ENCODE measurements at regions not wholly inside any gene's neighbourhood (a gene's known extent, or its start where the extent isn't known, plus 50 kb on each side); places are given as distances from the start of the nearest gene placed in this dataset.

DNA sequence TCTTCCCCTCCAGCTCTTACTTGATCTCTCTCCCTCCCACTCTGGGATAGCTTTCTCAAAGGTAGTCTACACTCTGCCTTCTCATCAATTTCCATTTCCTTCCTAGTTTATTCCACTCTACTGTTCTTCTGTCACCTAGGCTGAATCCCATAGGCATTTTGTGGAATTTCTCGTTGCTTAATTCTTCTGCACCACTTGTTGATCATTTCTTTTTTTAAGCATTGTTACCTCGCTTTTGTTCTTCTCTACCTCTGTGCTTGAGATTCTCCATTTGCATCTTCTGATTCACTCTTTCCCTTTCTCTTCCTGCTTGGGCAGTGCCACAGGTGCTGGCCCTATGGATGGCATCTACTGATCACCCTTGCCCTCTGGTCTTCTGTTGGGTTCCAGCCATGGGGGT lies 567.2 kb downstream of the CDH26 start:
- no peak overlapping the region for H3K14ac ChIP-seq (ENCODE audit: low read length)
- peaks cover 0 to 1% of the 10 kb centered on the region in 2 donors for H3K4me1 ChIP-seq (ENCODE audit: control insufficient read depth in 2 of 2, insufficient read depth in 1 of 2, low read depth in 1 of 2, low read length in 2 of 2)
- no peak for DNase-seq (ENCODE audit: low spot score)
- no peak overlapping the region for H2AK5ac ChIP-seq (ENCODE audit: low read depth, low read length)
- no peak overlapping the region for H3K9ac ChIP-seq (ENCODE audit: low read depth, low read length, poor library complexity)
- H2BK12ac ChIP-seq (ENCODE audit: low read length): no peak overlapping the region
- peaks cover 0 to 2% of the 10 kb centered on the region in 2 donors for H3K9me3 ChIP-seq (replicated peaks in 1 of 2; ENCODE audit: control insufficient read depth in 2 of 2, insufficient read depth in 1 of 2, low read depth in 1 of 2, low read length in 2 of 2)
- H4K91ac ChIP-seq (ENCODE audit: low read depth, low read length, poor library complexity): no peak overlapping the region
- H3K4me3 ChIP-seq (ENCODE audit: low read length in 2 of 2): no peak overlapping the region
- H3K18ac ChIP-seq (ENCODE audit: low read length): no peak overlapping the region
- H2BK120ac ChIP-seq (ENCODE audit: low read depth, low read length): no peak overlapping the region
- no peaks in the 10 kb centered on the region for H3K79me1 ChIP-seq (ENCODE audit: low read depth, low read length)
- no peak overlapping the region for H3K23ac ChIP-seq (ENCODE audit: low read depth, low read length, poor library complexity)
- H3K4ac ChIP-seq (ENCODE audit: low read length): no peak overlapping the region
- no peak overlapping the region for H3K27ac ChIP-seq (replicated peaks; ENCODE audit: low read length)
- H3K27me3 ChIP-seq (ENCODE audit: control insufficient read depth in 3 of 3, insufficient read depth in 3 of 3, low read depth in 1 of 3, low read length in 3 of 3): no peaks in the 10 kb centered on the region
- H3K36me3 ChIP-seq (replicated peaks in 1 of 2; ENCODE audit: control insufficient read depth in 2 of 2, insufficient read depth in 2 of 2, low read length in 2 of 2): no peaks in the 10 kb centered on the region
- no CpG with 5 or more reads among the region's 2 CpGs for WGBS, 2 donors (ENCODE audit: extremely low coverage in 2 of 2, insufficient read length in 2 of 2, insufficient replicate concordance in 1 of 2)
- H4K8ac ChIP-seq (ENCODE audit: low read depth, low read length): no peak overlapping the region
- H2BK5ac ChIP-seq (ENCODE audit: low read length): no peak overlapping the region
- no peak overlapping the region for H2AFZ ChIP-seq (ENCODE audit: low read length)
- H2BK15ac ChIP-seq (ENCODE audit: low read length): no peak overlapping the region
- no peak overlapping the region for H3K4me2 ChIP-seq (ENCODE audit: insufficient read depth, low read length, poor library complexity, severe bottlenecking)

DNA sequence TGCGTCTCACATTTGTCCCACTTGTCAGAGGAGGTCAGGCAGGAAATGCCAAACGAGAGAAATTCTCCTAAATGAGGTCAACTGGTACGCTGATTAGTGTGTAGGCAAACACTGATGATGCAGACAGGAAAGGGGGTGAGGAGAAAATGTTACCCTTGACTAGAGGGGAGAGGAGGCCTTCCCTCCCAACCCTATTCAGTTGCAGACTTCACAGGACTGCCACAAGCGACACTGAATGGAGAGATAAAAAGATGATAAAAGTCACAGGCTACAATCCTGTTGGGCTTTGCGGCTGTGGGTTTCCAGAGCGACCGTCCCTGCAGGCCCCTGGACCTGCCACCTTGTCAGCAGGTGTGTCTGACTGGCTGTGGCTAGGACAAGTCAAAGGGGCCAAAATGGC lies 569.4 kb downstream of the CDH26 start:
- H3K9ac ChIP-seq (ENCODE audit: low read depth, low read length, poor library complexity): no peak overlapping the region
- H3K36me3 ChIP-seq (replicated peaks in 1 of 2; ENCODE audit: control insufficient read depth in 2 of 2, insufficient read depth in 2 of 2, low read length in 2 of 2): no peaks in the 10 kb centered on the region
- H3K23ac ChIP-seq (ENCODE audit: low read depth, low read length, poor library complexity): no peak overlapping the region
- DNase-seq (ENCODE audit: low spot score): no peak
- H3K27me3 ChIP-seq (ENCODE audit: control insufficient read depth in 3 of 3, insufficient read depth in 3 of 3, low read depth in 1 of 3, low read length in 3 of 3): no peaks in the 10 kb centered on the region
- H3K27ac ChIP-seq (replicated peaks; ENCODE audit: low read length): no peak overlapping the region
- H2AFZ ChIP-seq (ENCODE audit: low read length): no peak overlapping the region
- no peak overlapping the region for H2BK5ac ChIP-seq (ENCODE audit: low read length)
- no peak overlapping the region for H3K4me3 ChIP-seq (ENCODE audit: low read length in 2 of 2)
- no peak overlapping the region for H2BK15ac ChIP-seq (ENCODE audit: low read length)
- H4K91ac ChIP-seq (ENCODE audit: low read depth, low read length, poor library complexity): no peak overlapping the region
- H3K14ac ChIP-seq (ENCODE audit: low read length): no peak overlapping the region
- H2BK120ac ChIP-seq (ENCODE audit: low read depth, low read length): no peak overlapping the region
- H3K4me1 ChIP-seq (ENCODE audit: control insufficient read depth in 2 of 2, insufficient read depth in 1 of 2, low read depth in 1 of 2, low read length in 2 of 2): peaks cover 0 to 1% of the 10 kb centered on the region in 2 donors
- H3K18ac ChIP-seq (ENCODE audit: low read length): no peak overlapping the region
- H2BK12ac ChIP-seq (ENCODE audit: low read length): no peak overlapping the region
- no peak overlapping the region for H4K8ac ChIP-seq (ENCODE audit: low read depth, low read length)
- no peak overlapping the region for H2AK5ac ChIP-seq (ENCODE audit: low read depth, low read length)
- H3K9me3 ChIP-seq (replicated peaks in 1 of 2; ENCODE audit: control insufficient read depth in 2 of 2, insufficient read depth in 1 of 2, low read depth in 1 of 2, low read length in 2 of 2): peaks cover 0 to 2% of the 10 kb centered on the region in 2 donors
- no peak overlapping the region for H3K4ac ChIP-seq (ENCODE audit: low read length)
- WGBS, 2 donors (ENCODE audit: extremely low coverage in 2 of 2, insufficient read length in 2 of 2, insufficient replicate concordance in 1 of 2): no CpG with 5 or more reads among the region's 7 CpGs
- H3K79me1 ChIP-seq (ENCODE audit: low read depth, low read length): no peaks in the 10 kb centered on the region
- no peak overlapping the region for H3K4me2 ChIP-seq (ENCODE audit: insufficient read depth, low read length, poor library complexity, severe bottlenecking)

DNA sequence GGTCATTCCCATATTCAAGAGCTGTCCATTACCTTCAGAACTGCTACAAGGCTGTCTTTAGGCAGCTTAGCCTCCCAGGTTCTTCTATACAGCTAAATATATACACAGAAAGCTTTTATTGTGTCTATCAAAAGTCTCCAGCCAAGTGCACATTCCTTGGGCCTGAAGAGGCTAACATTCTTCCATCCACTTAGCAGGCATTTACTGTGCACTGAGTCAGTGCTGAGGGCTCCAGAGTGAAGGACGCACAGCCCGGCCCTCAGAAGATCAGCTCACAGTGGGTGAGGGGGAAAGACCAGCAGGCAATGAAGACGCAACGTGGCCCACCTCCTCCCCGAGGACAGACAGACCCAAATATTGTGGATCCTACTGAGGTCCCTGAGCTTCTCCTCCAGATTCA lies 569.9 kb downstream of the CDH26 start:
- Histone ChIP-seq H3K23ac (ENCODE audit: low read depth, low read length, poor library complexity) (no peak overlapping the region), H3K4me2 (ENCODE audit: insufficient read depth, low read length, poor library complexity, severe bottlenecking) (no peak overlapping the region), H3K14ac (ENCODE audit: low read length) (no peak overlapping the region), H2BK15ac (ENCODE audit: low read length) (no peak overlapping the region), H3K36me3 (replicated peaks in 1 of 2; ENCODE audit: control insufficient read depth in 2 of 2, insufficient read depth in 2 of 2, low read length in 2 of 2) (no peaks in the 10 kb centered on the region), H4K91ac (ENCODE audit: low read depth, low read length, poor library complexity) (no peak overlapping the region), H3K79me1 (ENCODE audit: low read depth, low read length) (no peaks in the 10 kb centered on the region), H3K4me3 (ENCODE audit: low read length in 2 of 2) (no peak overlapping the region), H2AK5ac (ENCODE audit: low read depth, low read length) (peak overlapping the region; percentile 60), H3K18ac (ENCODE audit: low read length) (no peak overlapping the region), H4K8ac (ENCODE audit: low read depth, low read length) (peak overlapping the region; percentile 7), H3K9ac (ENCODE audit: low read depth, low read length, poor library complexity) (no peak overlapping the region), H3K27ac (replicated peaks; ENCODE audit: low read length) (no peak overlapping the region), H3K9me3 (replicated peaks in 1 of 2; ENCODE audit: control insufficient read depth in 2 of 2, insufficient read depth in 1 of 2, low read depth in 1 of 2, low read length in 2 of 2) (peaks cover 0 to 2% of the 10 kb centered on the region in 2 donors), H3K27me3 (ENCODE audit: control insufficient read depth in 3 of 3, insufficient read depth in 3 of 3, low read depth in 1 of 3, low read length in 3 of 3) (no peaks in the 10 kb centered on the region), H3K4ac (ENCODE audit: low read length) (no peak overlapping the region), H2BK5ac (ENCODE audit: low read length) (no peak overlapping the region), H2BK120ac (ENCODE audit: low read depth, low read length) (no peak overlapping the region), H2BK12ac (ENCODE audit: low read length) (no peak overlapping the region), H2AFZ (ENCODE audit: low read length) (no peak overlapping the region), H3K4me1 (ENCODE audit: control insufficient read depth in 2 of 2, insufficient read depth in 1 of 2, low read depth in 1 of 2, low read length in 2 of 2) (peaks cover 0 to 1% of the 10 kb centered on the region in 2 donors)
- no peak for DNase-seq (ENCODE audit: low spot score)
- WGBS, 2 donors (ENCODE audit: extremely low coverage in 2 of 2, insufficient read length in 2 of 2, insufficient replicate concordance in 1 of 2): no CpG with 5 or more reads among the region's 5 CpGs

DNA sequence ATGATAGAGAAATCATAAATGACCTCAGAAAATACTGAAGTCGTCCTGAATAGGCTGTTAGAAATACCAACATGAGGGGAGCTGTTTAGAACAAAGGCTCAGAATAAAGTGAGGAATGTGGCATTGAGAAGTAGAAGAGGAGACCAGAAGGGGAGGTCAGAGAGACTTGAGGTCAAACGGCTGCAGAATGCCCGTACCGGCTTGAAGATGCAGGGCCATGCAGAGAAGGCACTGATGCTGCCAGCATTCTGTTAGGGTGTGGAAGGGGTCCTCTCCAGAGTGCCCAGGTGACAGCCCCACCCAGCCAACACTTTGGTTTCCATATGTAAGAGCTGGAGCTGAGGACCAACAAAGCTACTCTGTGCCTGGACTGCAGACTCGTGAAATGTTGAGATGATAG lies 570.9 kb downstream of the CDH26 start:
- Histone ChIP-seq H2AFZ (ENCODE audit: low read length) (no peak overlapping the region), H3K14ac (ENCODE audit: low read length) (no peak overlapping the region), H3K27ac (replicated peaks; ENCODE audit: low read length) (no peak overlapping the region), H3K4me1 (ENCODE audit: control insufficient read depth in 2 of 2, insufficient read depth in 1 of 2, low read depth in 1 of 2, low read length in 2 of 2) (peaks cover 0 to 1% of the 10 kb centered on the region in 2 donors), H4K8ac (ENCODE audit: low read depth, low read length) (no peak overlapping the region), H2BK12ac (ENCODE audit: low read length) (no peak overlapping the region), H3K4me2 (ENCODE audit: insufficient read depth, low read length, poor library complexity, severe bottlenecking) (no peak overlapping the region), H3K27me3 (ENCODE audit: control insufficient read depth in 3 of 3, insufficient read depth in 3 of 3, low read depth in 1 of 3, low read length in 3 of 3) (no peaks in the 10 kb centered on the region), H3K4ac (ENCODE audit: low read length) (no peak overlapping the region), H3K9ac (ENCODE audit: low read depth, low read length, poor library complexity) (no peak overlapping the region), H2BK15ac (ENCODE audit: low read length) (no peak overlapping the region), H2BK120ac (ENCODE audit: low read depth, low read length) (no peak overlapping the region), H3K9me3 (replicated peaks in 1 of 2; ENCODE audit: control insufficient read depth in 2 of 2, insufficient read depth in 1 of 2, low read depth in 1 of 2, low read length in 2 of 2) (peaks cover 0 to 2% of the 10 kb centered on the region in 2 donors), H3K4me3 (ENCODE audit: low read length in 2 of 2) (no peak overlapping the region), H3K23ac (ENCODE audit: low read depth, low read length, poor library complexity) (no peak overlapping the region), H3K79me1 (ENCODE audit: low read depth, low read length) (no peaks in the 10 kb centered on the region), H4K91ac (ENCODE audit: low read depth, low read length, poor library complexity) (no peak overlapping the region), H3K36me3 (replicated peaks in 1 of 2; ENCODE audit: control insufficient read depth in 2 of 2, insufficient read depth in 2 of 2, low read length in 2 of 2) (no peaks in the 10 kb centered on the region), H2AK5ac (ENCODE audit: low read depth, low read length) (no peak overlapping the region), H3K18ac (ENCODE audit: low read length) (no peak overlapping the region), H2BK5ac (ENCODE audit: low read length) (no peak overlapping the region)
- no CpG with 5 or more reads among the region's 5 CpGs for WGBS, 2 donors (ENCODE audit: extremely low coverage in 2 of 2, insufficient read length in 2 of 2, insufficient replicate concordance in 1 of 2)
- DNase-seq (ENCODE audit: low spot score): no peak

Data from neuronal stem cell (in vitro differentiated cells).